Mesendoderm (in vitro differentiated cells): ENCODE measurements at regions not wholly inside any gene's neighbourhood (a gene's known extent, or its start where the extent isn't known, plus 50 kb on each side); places are given as distances from the start of the nearest gene placed in this dataset.

Experiments
- DNase-seq: peaks from one replicate; pipeline ENCODE4 v3.0.0; 2013
- H2AK5ac ChIP-seq: 2 replicates; pipeline ENCODE4 v1.6.1; 2013; ENCODE audit warnings: low read length, inconsistent platforms
- H2BK120ac ChIP-seq: 2 replicates; pipeline ENCODE4 v1.6.1; 2013; ENCODE audit warnings: low read depth, mild to moderate bottlenecking, low read length, moderate library complexity, mixed read lengths
- H2BK15ac ChIP-seq: replicated peaks from 2 replicates; pipeline ENCODE4 v1.6.1; 2013; ENCODE audit warnings: low read depth, mild to moderate bottlenecking, moderate library complexity
- H2BK5ac ChIP-seq: 2 replicates; pipeline ENCODE4 v1.6.1; 2013; ENCODE audit warnings: low read length, inconsistent platforms
- H3K18ac ChIP-seq: 2 replicates; pipeline ENCODE4 v1.6.1; 2013; ENCODE audit warnings: mild to moderate bottlenecking, low read length, mixed read lengths
- H3K23ac ChIP-seq: one replicate; pipeline ENCODE4 v1.6.1; 2013; ENCODE audit warnings: low read length
- H3K27ac ChIP-seq: 2 replicates; pipeline ENCODE4 v1.5.1; 2013; ENCODE audit warnings: low read depth, mild to moderate bottlenecking, inconsistent platforms, low read length, moderate library complexity
- H3K27me3 ChIP-seq: 2 replicates; pipeline ENCODE4 v1.6.1; 2013; ENCODE audit warnings: low read length, control low read depth, mild to moderate bottlenecking, inconsistent platforms; ENCODE audit not compliant: insufficient read depth, poor library complexity
- H3K36me3 ChIP-seq: 2 replicates; pipeline ENCODE4 v1.6.1; 2013; ENCODE audit warnings: low read length, inconsistent platforms; ENCODE audit not compliant: control insufficient read depth, insufficient read depth
- H3K4ac ChIP-seq: one replicate; pipeline ENCODE4 v1.6.1; 2013; ENCODE audit warnings: low read depth, mild to moderate bottlenecking, low read length, moderate library complexity
- H3K4me1 ChIP-seq: 2 replicates; pipeline ENCODE4 v1.6.1; 2013; ENCODE audit warnings: low read depth, low read length, inconsistent platforms; ENCODE audit not compliant: control insufficient read depth
- H3K4me2 ChIP-seq: 2 replicates; pipeline ENCODE4 v1.6.1; 2013; ENCODE audit warnings: low read length
- H3K4me3 ChIP-seq: 2 replicates; pipeline ENCODE4 v1.5.1; 2013; ENCODE audit warnings: mild to moderate bottlenecking, low read length
- H3K56ac ChIP-seq: one replicate; pipeline ENCODE4 v1.6.1; 2013; ENCODE audit warnings: low read length
- H3K79me1 ChIP-seq: 2 replicates; pipeline ENCODE4 v1.6.1; 2013; ENCODE audit warnings: low read length, inconsistent platforms
- H3K79me2 ChIP-seq: 2 replicates; pipeline ENCODE4 v1.6.1; 2013; ENCODE audit warnings: mild to moderate bottlenecking, low read length; ENCODE audit not compliant: control insufficient read depth, insufficient read depth
- H3K9ac ChIP-seq: 2 replicates; pipeline ENCODE4 v1.6.1; 2013; ENCODE audit warnings: low read length, inconsistent platforms
- H4K5ac ChIP-seq: one replicate; pipeline ENCODE4 v1.6.1; 2013; ENCODE audit warnings: low read length
- H4K8ac ChIP-seq: one replicate; pipeline ENCODE4 v1.6.1; 2013; ENCODE audit warnings: low read depth, mild to moderate bottlenecking, control low read depth, low read length, moderate library complexity
- whole genome bisulfite sequencing: extraction: QIAGEN DNeasy Blood & Tissue Kit; methylation state at CpG from one replicate; pipeline ENCODE4 v1.1.7; 2013; ENCODE audit warnings: low lambda C conversion rate, missing lambda C conversion rate; ENCODE audit not compliant: insufficient coverage; ENCODE audit errors: extremely low coverage; 5-methylcytosine and 5-hydroxymethylcytosine counted together

DNA sequence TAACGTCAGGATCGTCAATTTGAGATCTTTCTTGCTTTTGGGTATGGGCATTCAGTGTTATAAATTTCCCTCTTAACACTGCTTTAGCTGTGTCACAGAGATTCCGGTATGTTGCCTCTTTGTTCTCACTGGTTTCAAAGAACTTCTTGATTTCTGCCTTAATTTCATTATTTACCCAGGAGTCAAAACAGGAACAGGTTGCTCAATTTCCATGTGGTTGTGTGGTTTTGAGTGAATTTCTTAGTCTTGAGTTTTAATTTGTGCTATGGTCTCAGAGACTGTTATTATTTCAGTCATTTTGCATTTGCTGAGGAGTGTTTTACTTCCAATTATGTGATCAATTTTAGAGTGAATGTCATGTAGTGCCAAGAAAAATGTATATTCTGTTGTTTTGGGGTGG is 153.1 kb downstream of the PCDH17 start:
- no peak overlapping the region for H2BK120ac ChIP-seq
- H3K4ac ChIP-seq: no peak overlapping the region
- no peaks in the 10 kb centered on the region for H3K79me1 ChIP-seq
- no peak overlapping the region for H4K8ac ChIP-seq
- no peak overlapping the region for H3K9ac ChIP-seq
- no peaks in the 10 kb centered on the region for H3K27me3 ChIP-seq
- H2AK5ac ChIP-seq: no peak overlapping the region
- H3K4me1 ChIP-seq: no peaks in the 10 kb centered on the region
- H3K56ac ChIP-seq: no peak overlapping the region
- no peak overlapping the region for H3K18ac ChIP-seq
- no peak overlapping the region for H3K27ac ChIP-seq
- no peak overlapping the region for H3K23ac ChIP-seq
- H3K4me2 ChIP-seq: no peak overlapping the region
- WGBS: no CpG with 5 or more reads among the region's 3 CpGs
- no peak overlapping the region for H3K4me3 ChIP-seq
- H3K36me3 ChIP-seq: no peaks in the 10 kb centered on the region
- no peak overlapping the region for H4K5ac ChIP-seq
- no peak overlapping the region for H2BK15ac ChIP-seq
- no peak overlapping the region for H2BK5ac ChIP-seq
- H3K79me2 ChIP-seq: no peaks in the 10 kb centered on the region
- no peak for DNase-seq

DNA sequence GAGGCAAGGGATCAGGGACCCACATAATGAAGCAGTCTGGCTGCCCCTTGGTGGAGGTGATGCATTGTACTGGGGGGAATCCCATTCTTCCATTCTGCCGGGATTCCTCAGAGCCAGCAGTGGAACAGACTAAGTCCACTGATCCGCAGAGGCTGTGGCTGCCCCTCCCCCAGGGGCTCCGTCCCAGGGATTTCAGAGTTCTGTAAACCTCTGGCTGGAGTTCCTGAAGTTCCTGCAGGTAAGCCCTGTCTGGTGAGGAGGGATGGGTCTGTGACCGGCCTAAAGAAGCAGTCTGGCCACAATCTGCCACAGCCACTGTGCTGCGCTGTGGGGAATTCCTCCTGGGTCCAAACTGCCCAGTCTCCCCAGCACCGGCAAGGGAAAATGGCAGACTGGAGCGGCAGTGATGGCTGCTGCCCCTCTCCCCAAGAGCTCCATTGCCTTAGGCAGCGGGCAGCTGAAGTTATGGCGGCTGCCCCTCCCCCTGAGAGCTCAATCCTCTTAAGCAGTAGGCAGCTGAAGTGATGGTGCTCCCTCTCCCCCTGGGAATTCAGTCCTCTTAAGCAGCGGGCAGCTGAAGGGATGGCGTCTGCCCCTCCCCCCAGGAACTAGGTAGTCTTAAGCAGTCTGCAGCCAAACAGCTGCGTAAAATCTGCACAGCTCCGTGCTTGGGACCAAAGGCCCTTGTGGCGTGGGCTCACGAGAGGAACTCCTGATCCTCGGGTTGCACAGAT is 155.7 kb downstream of the PCDH17 start:
- no peak overlapping the region for H2BK15ac ChIP-seq
- H2BK120ac ChIP-seq: no peak overlapping the region
- H3K18ac ChIP-seq: no peak overlapping the region
- no peak overlapping the region for H4K5ac ChIP-seq
- no peaks in the 10 kb centered on the region for H3K4me1 ChIP-seq
- H2AK5ac ChIP-seq: no peak overlapping the region
- H3K4me3 ChIP-seq: no peak overlapping the region
- H3K56ac ChIP-seq: no peak overlapping the region
- H3K79me2 ChIP-seq: no peaks in the 10 kb centered on the region
- DNase-seq: peak; percentile 57
- no peaks in the 10 kb centered on the region for H3K27me3 ChIP-seq
- no peaks in the 10 kb centered on the region for H3K79me1 ChIP-seq
- H3K36me3 ChIP-seq: no peaks in the 10 kb centered on the region
- no peak overlapping the region for H3K4me2 ChIP-seq
- H2BK5ac ChIP-seq: no peak overlapping the region
- H4K8ac ChIP-seq: no peak overlapping the region
- no peak overlapping the region for H3K27ac ChIP-seq
- H3K23ac ChIP-seq: no peak overlapping the region
- no peak overlapping the region for H3K9ac ChIP-seq
- no CpG with 5 or more reads among the region's 16 CpGs for WGBS
- no peak overlapping the region for H3K4ac ChIP-seq

DNA sequence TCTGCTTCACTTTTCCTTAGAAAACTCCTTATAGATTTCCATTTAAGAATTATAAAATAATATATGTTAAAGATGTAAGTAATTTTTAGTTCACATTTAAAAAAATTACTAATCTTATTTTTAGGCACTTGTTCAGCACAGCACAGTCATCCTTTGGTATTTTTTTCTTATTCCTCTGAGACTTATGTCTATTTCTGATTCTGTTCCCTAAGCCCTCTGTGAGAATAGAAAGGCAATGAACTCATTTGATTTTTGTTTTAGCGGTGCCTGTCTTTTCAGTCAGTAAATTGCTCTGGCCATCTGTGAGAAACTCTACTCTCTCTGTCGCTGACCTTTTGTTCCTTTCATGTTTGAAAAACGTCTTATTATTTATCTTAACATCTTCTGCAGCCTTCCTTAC is 168.1 kb downstream of the PCDH17 start:
- Histone ChIP-seq H3K9ac (no peak overlapping the region), H3K4me3 (no peak overlapping the region), H4K5ac (no peak overlapping the region), H3K23ac (no peak overlapping the region), H3K4me1 (no peaks in the 10 kb centered on the region), H3K4ac (no peak overlapping the region), H3K79me1 (no peaks in the 10 kb centered on the region), H3K27ac (no peak overlapping the region), H3K4me2 (no peak overlapping the region), H2AK5ac (no peak overlapping the region), H2BK15ac (no peak overlapping the region), H4K8ac (no peak overlapping the region), H3K36me3 (no peaks in the 10 kb centered on the region), H3K27me3 (no peaks in the 10 kb centered on the region), H3K79me2 (no peaks in the 10 kb centered on the region), H2BK5ac (no peak overlapping the region), H3K56ac (no peak overlapping the region), H2BK120ac (no peak overlapping the region), H3K18ac (no peak overlapping the region)
- no peak for DNase-seq
- WGBS: no CpG with 5 or more reads among the region's 3 CpGs

DNA sequence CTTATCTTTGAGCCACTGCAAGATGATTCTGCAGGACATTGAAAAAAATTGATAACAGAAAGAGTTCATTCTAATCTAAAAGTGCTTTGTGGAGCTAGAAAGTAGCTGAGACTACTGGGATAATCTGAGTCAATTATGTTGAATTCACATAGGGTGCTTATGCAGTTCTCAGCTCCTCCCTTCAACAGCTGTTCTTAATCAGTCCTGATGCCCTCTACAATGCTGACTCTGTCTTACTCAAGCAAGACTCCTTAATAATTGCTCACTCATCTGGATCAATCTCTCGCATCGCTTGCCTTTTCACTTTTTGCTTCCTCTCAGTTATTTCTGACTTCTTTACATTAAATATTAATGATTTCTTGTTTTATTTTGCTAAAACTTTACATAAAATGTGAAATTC is 182.1 kb downstream of the PCDH17 start:
- Histone ChIP-seq H4K5ac (no peak overlapping the region), H3K4ac (no peak overlapping the region), H3K79me2 (no peaks in the 10 kb centered on the region), H3K4me1 (no peaks in the 10 kb centered on the region), H3K4me2 (no peak overlapping the region), H3K9ac (no peak overlapping the region), H4K8ac (no peak overlapping the region), H3K4me3 (no peak overlapping the region), H3K23ac (no peak overlapping the region), H2BK120ac (no peak overlapping the region), H2BK15ac (no peak overlapping the region), H3K27me3 (no peaks in the 10 kb centered on the region), H3K79me1 (no peaks in the 10 kb centered on the region), H3K36me3 (no peaks in the 10 kb centered on the region), H3K18ac (no peak overlapping the region), H2AK5ac (no peak overlapping the region), H3K56ac (no peak overlapping the region), H2BK5ac (no peak overlapping the region), H3K27ac (no peak overlapping the region)
- WGBS: no CpG with 5 or more reads among the region's 2 CpGs
- DNase-seq: peak; percentile 61

DNA sequence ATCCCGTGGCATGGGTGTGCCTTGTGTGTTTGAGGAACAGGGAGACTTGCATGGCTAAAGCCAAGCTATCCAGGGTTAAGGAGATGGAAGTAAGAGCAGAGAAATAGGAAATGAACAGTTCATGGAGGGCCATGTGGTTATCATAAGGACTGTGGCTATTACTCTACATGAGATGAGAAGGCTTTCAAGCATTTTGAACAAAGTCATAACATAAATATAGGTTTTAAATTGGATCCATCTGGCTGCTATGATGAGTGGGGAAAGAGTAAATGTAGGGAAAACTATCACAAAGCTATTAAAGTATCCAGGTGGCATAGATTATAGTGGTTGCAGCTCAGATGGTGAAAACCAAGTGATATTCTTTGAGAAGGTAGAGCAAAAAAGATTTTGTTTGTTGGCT is 184.1 kb downstream of the PCDH17 start:
- Histone ChIP-seq H2AK5ac (no peak overlapping the region), H3K4me2 (no peak overlapping the region), H2BK5ac (no peak overlapping the region), H3K9ac (no peak overlapping the region), H4K8ac (no peak overlapping the region), H3K27ac (no peak overlapping the region), H3K36me3 (no peaks in the 10 kb centered on the region), H3K4ac (no peak overlapping the region), H3K79me1 (no peaks in the 10 kb centered on the region), H2BK15ac (no peak overlapping the region), H3K56ac (no peak overlapping the region), H4K5ac (no peak overlapping the region), H3K27me3 (no peaks in the 10 kb centered on the region), H3K23ac (no peak overlapping the region), H3K79me2 (no peaks in the 10 kb centered on the region), H2BK120ac (no peak overlapping the region), H3K4me3 (no peak overlapping the region), H3K18ac (no peak overlapping the region), H3K4me1 (no peaks in the 10 kb centered on the region)
- no CpG with 5 or more reads among the region's 1 CpG for WGBS
- no peak for DNase-seq

DNA sequence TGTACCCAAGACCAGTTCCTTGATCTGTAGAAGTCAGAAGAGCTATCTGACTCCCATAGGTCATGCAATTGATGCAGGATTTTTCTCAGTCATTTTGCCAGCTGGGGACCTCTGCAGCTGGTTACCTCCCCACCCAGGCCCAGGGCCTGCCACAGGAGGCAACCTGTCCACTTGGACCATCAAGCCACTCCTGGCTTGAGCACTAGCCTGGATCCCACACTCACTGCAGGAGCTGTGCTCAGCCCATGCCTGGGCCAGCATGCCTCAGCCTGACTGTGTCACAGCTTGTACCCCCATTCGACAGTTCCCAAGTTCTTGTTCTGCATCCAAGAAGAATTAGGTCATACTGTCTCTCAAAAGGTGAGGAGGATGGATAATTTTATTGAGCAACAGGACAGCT is 189.4 kb downstream of the PCDH17 start:
- no peak overlapping the region for H3K4ac ChIP-seq
- H3K27ac ChIP-seq: no peak overlapping the region
- H3K4me3 ChIP-seq: no peak overlapping the region
- WGBS: no CpG with 5 or more reads among the region's 1 CpG
- no peak for DNase-seq
- H3K4me2 ChIP-seq: no peak overlapping the region
- no peaks in the 10 kb centered on the region for H3K27me3 ChIP-seq
- H3K4me1 ChIP-seq: no peaks in the 10 kb centered on the region
- H3K36me3 ChIP-seq: no peaks in the 10 kb centered on the region
- H3K56ac ChIP-seq: no peak overlapping the region
- H2BK15ac ChIP-seq: no peak overlapping the region
- no peak overlapping the region for H3K9ac ChIP-seq
- H2BK5ac ChIP-seq: no peak overlapping the region
- no peak overlapping the region for H4K5ac ChIP-seq
- H3K18ac ChIP-seq: no peak overlapping the region
- H2BK120ac ChIP-seq: no peak overlapping the region
- H4K8ac ChIP-seq: no peak overlapping the region
- H3K79me2 ChIP-seq: no peaks in the 10 kb centered on the region
- H3K23ac ChIP-seq: no peak overlapping the region
- no peaks in the 10 kb centered on the region for H3K79me1 ChIP-seq
- no peak overlapping the region for H2AK5ac ChIP-seq
